ENCODE measurements at regions not wholly inside any gene's neighbourhood (a gene's known extent, or its start where the extent isn't known, plus 50 kb on each side); places are given as distances from the start of the nearest gene placed in this dataset.

DNA sequence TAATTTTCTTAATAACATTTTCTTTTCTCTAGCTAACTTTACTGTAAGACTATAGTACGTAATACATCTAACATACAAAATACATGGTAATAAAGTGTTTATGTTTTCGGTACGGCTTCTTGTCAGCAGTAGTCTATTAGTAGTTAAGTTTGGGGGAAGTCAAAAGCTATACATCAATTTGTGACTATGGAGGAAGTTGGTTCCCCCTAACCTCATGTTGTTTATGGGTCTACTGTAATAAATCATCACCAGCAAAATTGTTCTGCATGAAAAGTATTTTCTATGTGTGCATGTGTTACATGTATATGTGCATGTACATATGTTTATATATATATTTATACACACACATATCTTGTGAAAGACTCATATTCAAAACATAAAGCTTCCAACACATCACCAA, 303.0 kb downstream of the TRIB2 start:
- DNase-seq = no peak

DNA sequence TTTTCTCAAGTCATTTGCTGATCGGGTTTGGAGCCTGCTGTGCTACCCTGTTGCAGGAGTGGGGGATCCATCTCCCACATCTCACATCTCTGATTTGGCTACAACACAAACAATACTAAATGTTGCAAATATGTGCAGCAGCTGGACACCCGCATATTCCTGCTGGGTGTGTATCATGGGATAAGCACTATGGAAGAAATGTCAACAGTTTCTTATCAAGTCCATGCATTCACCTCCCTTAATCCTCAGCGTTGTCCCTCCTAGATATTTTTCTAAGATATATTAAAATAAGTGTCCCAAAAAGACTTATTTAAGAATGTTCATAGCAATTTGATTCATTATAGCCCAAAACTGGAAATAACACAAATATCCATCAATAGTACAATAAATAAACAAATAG, 303.7 kb downstream of the TRIB2 start:
- no peak for DNase-seq

- no peak for DNase-seq
Measured at GRCh38 chr2:13021470-13021957, 304.8 kb downstream of the TRIB2 start.

DNA sequence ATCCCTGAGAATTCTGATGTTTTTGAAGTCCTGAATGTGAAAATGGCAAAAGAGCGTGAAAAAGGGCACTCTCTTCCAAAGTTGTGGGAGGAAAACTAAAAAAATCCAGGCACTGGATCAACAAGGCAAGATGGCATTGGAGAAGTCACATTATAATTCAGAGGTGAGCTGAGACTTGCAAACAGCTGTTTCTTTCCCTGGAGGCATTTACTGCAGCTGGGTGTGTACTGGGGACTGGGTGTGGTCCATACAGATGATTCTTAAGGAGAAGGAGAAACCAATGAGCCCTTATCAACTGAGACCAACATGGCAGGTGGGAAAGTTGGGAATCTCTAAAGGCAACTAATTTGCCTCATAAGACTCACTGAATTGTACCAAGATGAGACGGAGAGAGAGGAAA, 313.9 kb downstream of the TRIB2 start:
- no peak for DNase-seq

GRCh38 chr2:13034861-13035260, 318.1 kb downstream of the TRIB2 start:
- no peak for DNase-seq

DNA sequence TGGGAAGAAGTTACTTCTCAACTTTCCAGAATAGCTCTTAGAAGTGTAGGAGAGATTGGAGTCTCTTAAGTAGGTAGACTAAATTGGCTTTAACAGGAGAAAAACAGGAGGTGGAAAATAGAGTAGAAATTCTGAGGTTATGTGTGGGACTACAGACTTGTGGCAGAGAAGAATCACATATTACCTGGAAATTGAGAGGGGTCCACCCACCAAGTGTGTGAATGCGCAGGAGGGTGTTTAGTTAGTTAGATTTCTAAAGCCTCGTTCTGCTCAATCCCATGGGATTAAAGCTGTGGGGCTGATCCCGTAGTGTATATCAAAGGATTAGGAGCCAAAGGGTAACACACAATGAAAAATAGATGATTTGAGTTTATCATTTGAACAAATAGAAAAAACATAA, 319.1 kb downstream of the TRIB2 start:
- no peak for DNase-seq

GRCh38 chr2:13040043-13040442, 323.3 kb downstream of the TRIB2 start:
- DNase-seq = no peak

- DNase-seq = no peak
Measured at GRCh38 chr2:13046557-13047165, 329.9 kb downstream of the TRIB2 start.

DNA sequence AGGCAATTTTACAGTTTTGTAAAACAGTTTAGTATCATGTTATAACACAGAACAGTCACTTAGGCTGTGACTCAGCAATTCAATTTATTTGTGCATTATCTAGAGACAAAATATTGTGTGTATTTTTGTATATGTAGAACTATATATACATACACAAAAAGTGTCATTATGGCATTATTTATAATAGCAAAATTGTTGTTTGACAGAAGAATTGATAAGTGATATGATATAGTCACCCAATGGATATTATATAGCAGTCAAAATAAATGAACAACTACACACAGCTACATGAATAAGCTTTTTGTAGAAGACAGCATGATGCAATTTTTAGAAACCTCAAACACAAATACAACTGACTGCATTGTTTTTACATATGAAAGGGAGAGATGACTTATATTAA, 334.0 kb downstream of the TRIB2 start:
- no peak for DNase-seq

DNA sequence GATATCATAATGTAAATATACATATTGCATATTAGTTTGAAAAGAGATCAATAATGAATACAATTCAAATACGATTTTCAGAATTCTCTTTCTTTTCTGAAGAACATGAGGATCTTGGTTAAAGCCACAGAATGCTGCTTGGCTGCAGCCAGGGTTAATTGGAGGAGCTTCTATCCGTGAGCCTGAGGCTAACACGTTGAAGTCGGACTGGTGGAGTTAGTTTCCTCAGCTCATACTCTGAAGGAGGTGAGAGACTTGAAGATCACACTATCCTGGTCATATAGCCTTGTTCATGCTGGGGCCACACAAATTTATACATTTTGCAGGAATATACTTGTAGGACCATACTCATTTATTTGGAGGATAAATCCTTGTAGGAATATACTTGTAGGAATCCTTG, 335.8 kb downstream of the TRIB2 start:
- DNase-seq = peak; percentile 60

- DNase-seq = no peak
Measured at GRCh38 chr2:13056259-13056843, 339.6 kb downstream of the TRIB2 start.

GRCh38 chr2:13057671-13058070, 340.9 kb downstream of the TRIB2 start:
- DNase-seq = no peak

DNA sequence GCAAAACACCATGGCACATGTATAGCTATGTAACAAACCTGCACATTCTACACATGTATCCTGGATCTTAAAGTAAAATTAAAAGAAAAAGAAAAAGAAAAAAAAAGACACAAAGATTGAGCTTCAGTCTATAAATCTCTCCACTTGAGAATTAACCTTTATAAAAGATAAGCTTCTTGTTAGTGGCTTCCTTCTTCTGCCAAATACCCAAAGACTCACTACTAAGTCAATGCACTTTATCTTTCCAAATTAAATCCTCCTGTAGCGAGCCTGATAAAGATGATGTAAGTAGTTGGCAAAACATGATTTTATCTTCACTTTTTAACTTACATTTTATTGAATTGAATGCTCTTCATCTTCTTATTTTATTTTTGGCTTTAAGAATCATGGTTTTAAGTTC, 349.9 kb downstream of the TRIB2 start:
- no peak for DNase-seq

DNA sequence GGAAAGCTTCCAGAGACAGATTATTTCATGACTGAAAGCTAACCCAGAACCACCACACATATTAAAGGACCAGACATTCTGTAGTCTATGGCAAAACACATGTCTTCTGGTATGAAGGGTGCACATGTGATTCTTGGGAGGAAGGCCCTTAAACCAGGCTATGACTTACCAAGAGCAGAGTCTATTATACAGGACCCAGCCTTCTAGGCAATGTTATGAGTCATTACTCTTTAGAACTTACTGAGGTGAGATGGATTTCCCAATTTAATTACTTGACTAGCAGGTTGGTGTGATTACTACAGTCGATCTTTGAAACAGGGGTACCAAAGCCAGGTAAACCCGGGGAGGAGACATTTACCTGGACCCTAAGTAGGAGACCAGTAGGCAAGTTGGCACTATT, 350.8 kb downstream of the TRIB2 start:
- no peak for DNase-seq

DNA sequence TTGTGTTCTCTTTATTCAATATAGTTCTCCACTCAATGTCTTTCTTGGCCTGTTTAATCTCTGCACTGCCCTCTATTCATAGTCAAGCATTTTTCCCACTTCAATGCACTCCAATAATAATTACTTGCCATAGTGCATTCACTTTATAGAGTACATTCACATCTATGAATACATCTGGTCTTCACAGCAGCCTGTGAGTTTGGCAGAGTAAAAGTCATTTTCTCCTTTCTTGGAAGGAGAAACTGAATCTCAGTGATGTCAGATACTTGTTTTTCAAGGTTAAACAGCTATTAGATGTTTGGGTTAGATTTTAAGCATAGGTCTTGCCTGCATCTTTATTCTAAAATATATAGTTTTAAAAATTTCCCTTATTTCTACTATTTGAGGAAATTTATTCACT, 373.2 kb downstream of the TRIB2 start:
- DNase-seq = no peak

GRCh38 chr2:13091455-13091854, 374.7 kb downstream of the TRIB2 start:
- DNase-seq = no peak

DNA sequence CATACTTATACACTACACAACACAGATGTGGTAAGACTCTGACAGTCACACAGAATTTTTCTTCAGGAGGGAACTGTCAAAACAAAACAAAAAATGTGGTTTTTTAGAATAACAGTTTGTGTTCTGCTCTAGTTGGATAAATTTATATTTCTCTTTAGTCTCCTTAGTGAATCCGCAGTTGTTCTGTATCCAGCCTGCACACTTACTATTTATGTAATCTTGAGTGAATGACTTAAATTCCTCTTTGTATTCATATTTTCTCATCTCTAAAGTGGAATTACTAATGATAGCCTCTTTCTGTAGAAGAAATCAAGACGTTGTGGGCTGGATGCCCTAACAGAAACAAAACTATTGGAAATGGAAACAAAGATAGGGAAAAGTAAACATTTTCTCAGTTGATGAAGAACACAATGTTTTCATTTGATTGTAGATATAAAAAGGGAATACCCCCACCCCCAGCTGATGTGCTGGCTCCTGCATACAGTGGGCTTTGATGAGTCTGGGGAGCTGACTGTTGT, 375.2 kb downstream of the TRIB2 start:
- DNase-seq = no peak

DNA sequence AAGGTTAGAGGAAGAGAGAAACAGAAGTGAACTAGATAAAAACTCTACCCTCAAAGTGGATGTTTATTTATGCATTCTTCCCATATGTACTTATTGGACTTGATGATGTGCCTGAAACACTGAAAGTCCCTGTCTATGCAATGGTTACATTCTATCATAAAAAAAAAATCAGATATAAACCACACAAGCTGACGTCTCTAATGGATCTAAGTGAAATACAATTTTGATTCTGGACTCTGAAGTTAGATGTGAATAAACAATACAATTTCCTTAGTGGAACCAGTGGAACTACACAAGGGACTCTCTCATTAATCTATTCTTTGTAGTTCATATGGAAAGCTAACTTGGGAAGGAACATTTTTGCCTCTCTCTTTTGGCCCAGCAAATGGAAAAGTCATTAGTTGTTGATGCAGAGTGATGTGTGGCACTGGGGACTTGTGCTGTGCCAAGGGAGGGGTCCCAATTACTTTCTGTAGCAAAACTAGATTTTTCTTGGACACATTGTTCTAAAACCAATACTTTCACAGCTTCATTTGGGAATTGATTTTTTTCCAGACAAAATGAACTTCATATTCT, 376.8 kb downstream of the TRIB2 start:
- no peak for DNase-seq

DNA sequence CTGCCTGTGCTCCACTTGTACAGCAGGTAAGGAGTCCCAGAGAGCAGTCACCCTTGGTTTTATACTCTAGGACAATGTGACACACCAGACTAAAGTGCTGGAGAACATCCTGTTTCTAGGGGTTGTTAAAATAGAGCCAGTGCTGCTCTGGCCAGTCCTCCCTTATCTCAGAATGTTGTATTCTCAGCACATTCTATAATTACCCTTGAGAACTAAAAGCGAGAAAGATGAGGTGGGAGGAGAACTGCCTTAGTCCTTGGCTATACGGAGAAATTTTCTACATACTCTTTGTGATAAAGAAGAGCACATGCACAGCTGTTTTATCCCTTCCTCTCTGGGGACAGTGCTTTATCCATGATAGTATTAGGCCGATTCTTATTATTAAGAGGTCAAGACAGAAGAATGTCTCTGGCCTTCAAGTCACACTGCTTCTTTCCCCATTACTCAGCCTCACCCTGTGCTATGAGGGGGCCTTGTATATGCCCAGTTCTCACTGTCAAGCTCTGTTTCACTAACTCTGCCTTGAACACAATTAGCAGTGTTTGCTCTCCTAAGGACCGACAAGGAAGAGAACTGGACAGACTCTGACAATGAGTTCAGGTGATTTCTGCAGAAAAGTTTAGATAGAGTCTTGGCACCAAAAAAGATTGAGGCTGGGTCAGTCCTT, 385.8 kb downstream of the TRIB2 start:
- DNase-seq = no peak

DNA sequence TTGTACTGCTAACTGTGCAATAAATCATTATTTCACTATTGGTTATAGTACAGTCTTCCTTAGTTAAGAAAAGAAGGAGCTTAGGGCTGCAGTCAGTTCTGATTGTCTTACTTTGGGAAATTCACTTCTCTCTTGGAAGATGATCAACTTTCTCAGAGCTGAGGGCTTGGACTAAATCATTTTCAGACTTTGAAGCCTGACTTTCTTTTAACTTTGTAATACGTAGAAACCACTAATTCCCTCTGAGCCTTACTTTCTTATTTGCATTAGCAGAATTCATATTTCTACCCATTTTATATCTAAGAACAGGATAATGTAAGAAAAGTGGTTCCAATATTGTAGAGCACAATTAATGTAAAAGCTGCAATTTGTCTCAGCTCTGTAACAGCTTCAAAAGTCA, 386.4 kb downstream of the TRIB2 start:
- no peak for DNase-seq

- DNase-seq = no peak
Measured at GRCh38 chr2:13103778-13104493, 387.2 kb downstream of the TRIB2 start.

GRCh38 chr2:13104723-13105122, 388.0 kb downstream of the TRIB2 start:
- no peak for DNase-seq

DNA sequence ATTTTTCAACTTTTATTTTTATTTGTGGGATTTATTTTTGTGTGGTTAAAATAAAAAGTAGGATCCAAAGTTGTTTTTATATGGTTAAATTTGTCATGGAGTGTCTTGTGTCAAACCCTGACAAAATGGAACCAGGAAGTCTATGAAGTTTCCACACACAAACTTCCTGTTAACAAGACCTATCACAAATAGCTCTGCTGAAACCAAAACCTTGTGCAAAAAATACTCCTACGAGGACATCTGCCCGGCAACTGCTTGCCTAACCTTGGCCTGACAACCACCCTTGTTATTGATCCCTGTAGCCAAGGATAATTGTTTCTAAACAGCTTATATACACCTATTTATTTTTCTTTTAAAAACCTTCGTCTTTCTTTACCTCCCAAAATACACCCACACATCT, 389.6 kb downstream of the TRIB2 start:
- DNase-seq = no peak

Data from islet precursor cell (in vitro differentiated cells).